Loucy (cell line): ENCODE measurements at regions not wholly inside any gene's neighbourhood (a gene's known extent, or its start where the extent isn't known, plus 50 kb on each side); places are given as distances from the start of the nearest gene placed in this dataset.

Source experiments
- H2AFZ ChIP-seq: fragments of 200-600 bp; sonication (generic); 2 replicates; pipeline ENCODE4 v1.6.0; 2016; ENCODE audit warnings: antibody characterized with exemption, mild to moderate bottlenecking, low read length, moderate library complexity
- H3F3A ChIP-seq: fragments of 200-600 bp; 2 replicates; pipeline ENCODE4 v1.6.0; 2016; ENCODE audit warnings: antibody characterized with exemption, low read depth, mild to moderate bottlenecking
- H3K27me3 ChIP-seq: fragments of 200-600 bp; sonication (generic); 2 replicates; pipeline ENCODE4 v1.6.1; 2014; ENCODE audit warnings: low read length, mild to moderate bottlenecking; ENCODE audit not compliant: insufficient read depth, poor library complexity, severe bottlenecking
- H3K36me3 ChIP-seq: fragments of 200-600 bp; sonication (generic); 2 replicates; pipeline ENCODE4 v1.6.1; 2016; ENCODE audit warnings: low read length; ENCODE audit not compliant: insufficient read depth
- H3K4me1 ChIP-seq: fragments of 200-600 bp; sonication (generic); 2 replicates; pipeline ENCODE4 v1.5.1; 2014; ENCODE audit warnings: low read length, mild to moderate bottlenecking; ENCODE audit not compliant: insufficient read depth, poor library complexity, severe bottlenecking
- H3K4me2 ChIP-seq: fragments of 200-600 bp; sonication (generic); 2 replicates; pipeline ENCODE4 v1.6.0; 2014; ENCODE audit warnings: antibody characterized with exemption, low read length, low read depth, mild to moderate bottlenecking; ENCODE audit not compliant: poor library complexity, severe bottlenecking
- H3K4me3 ChIP-seq: fragments of 200-600 bp; sonication (generic); 2 replicates; pipeline ENCODE4 v1.5.1; 2014; ENCODE audit warnings: low read length, mild to moderate bottlenecking, mixed read lengths; ENCODE audit not compliant: poor library complexity, severe bottlenecking
- H3K79me2 ChIP-seq: fragments of 200-600 bp; sonication (generic); 2 replicates; pipeline ENCODE4 v1.6.1; 2014; ENCODE audit warnings: low read length; ENCODE audit not compliant: insufficient read depth
- H3K9ac ChIP-seq: fragments of 200-600 bp; sonication (generic); 2 replicates; pipeline ENCODE4 v1.6.0; 2014; ENCODE audit warnings: mild to moderate bottlenecking, low read depth, low read length, moderate library complexity; ENCODE audit not compliant: poor library complexity, severe bottlenecking
- H3K9me2 ChIP-seq: fragments of 200-600 bp; sonication (generic); replicated peaks from 2 replicates; pipeline ENCODE4 v1.6.1; 2016; ENCODE audit warnings: low read depth, low read length, mixed read lengths
- H3K9me3 ChIP-seq: fragments of 200-600 bp; sonication (generic); 2 replicates; pipeline ENCODE4 v1.6.1; 2014; ENCODE audit warnings: mild to moderate bottlenecking, antibody characterized with exemption, low read length, low read depth; ENCODE audit not compliant: insufficient read depth
- H4K20me1 ChIP-seq: fragments of 200-600 bp; sonication (generic); 2 replicates; pipeline ENCODE4 v1.6.0; 2014; ENCODE audit warnings: antibody characterized with exemption, low read length, mild to moderate bottlenecking; ENCODE audit not compliant: insufficient read depth, poor library complexity, severe bottlenecking
- EZH2phosphoT487 ChIP-seq: fragments of 200-600 bp; IDR thresholded peaks from 2 replicates; pipeline ENCODE4 v1.6.1; 2018; ENCODE audit warnings: antibody characterized with exemption, mild to moderate bottlenecking, moderate library complexity, borderline replicate concordance
- TF ChIP-seq, protein P1 (sequence below): fragments of 200-600 bp; sonication (generic); conservative IDR thresholded peaks from 2 replicates; pipeline ENCODE4 v1.5.1; 2014; ENCODE audit warnings: mild to moderate bottlenecking, antibody characterized with exemption, low read length

GRCh38 chr3:94799420-94800060, 736.7 kb downstream of the NSUN3 start:
- Histone ChIP-seq H2AFZ (no peak overlapping the region), H4K20me1 (no peaks in the 10 kb centered on the region), H3K4me3 (no peak overlapping the region), H3K27me3 (no peaks in the 10 kb centered on the region), H3K36me3 (no peaks in the 10 kb centered on the region), H3K9me3 (no peaks in the 10 kb centered on the region), H3K9ac (no peak overlapping the region), H3F3A (no peaks in the 10 kb centered on the region), H3K4me2 (no peak overlapping the region), H3K4me1 (no peaks in the 10 kb centered on the region), H3K9me2 (no peaks in the 10 kb centered on the region), H3K79me2 (no peaks in the 10 kb centered on the region)
- no peak for TF ChIP-seq EZH2phosphoT487
- TF ChIP-seq, protein P1, sequence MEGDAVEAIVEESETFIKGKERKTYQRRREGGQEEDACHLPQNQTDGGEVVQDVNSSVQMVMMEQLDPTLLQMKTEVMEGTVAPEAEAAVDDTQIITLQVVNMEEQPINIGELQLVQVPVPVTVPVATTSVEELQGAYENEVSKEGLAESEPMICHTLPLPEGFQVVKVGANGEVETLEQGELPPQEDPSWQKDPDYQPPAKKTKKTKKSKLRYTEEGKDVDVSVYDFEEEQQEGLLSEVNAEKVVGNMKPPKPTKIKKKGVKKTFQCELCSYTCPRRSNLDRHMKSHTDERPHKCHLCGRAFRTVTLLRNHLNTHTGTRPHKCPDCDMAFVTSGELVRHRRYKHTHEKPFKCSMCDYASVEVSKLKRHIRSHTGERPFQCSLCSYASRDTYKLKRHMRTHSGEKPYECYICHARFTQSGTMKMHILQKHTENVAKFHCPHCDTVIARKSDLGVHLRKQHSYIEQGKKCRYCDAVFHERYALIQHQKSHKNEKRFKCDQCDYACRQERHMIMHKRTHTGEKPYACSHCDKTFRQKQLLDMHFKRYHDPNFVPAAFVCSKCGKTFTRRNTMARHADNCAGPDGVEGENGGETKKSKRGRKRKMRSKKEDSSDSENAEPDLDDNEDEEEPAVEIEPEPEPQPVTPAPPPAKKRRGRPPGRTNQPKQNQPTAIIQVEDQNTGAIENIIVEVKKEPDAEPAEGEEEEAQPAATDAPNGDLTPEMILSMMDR, result no peak

DNA sequence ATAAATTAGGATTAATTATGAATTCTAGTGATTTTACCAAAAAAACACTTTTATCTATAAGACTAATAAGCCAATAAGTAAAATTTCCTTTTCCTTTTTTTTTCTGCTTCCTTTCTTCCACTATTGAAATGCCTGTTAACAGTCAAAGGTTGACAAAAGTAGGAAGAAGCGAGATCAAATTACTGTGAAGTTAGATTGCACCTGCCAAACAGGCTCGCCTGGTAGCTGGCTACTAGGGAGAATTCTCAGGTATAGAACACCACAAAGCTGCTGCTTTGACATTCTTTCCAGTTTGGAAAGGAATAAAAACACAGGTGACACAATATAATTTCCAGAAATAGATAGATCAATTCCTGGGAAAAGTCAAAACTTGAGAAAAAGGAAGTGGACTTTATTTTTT, 749.0 kb downstream of the NSUN3 start:
- H3K27me3 ChIP-seq, result no peaks in the 10 kb centered on the region
- no peak overlapping the region for H3K4me3 ChIP-seq
- no peak overlapping the region for H3K4me2 ChIP-seq
- TF ChIP-seq EZH2phosphoT487, result no peak
- TF ChIP-seq, protein P1, result no peak
- no peaks in the 10 kb centered on the region for H3K9me3 ChIP-seq
- H3F3A ChIP-seq, result no peaks in the 10 kb centered on the region
- no peak overlapping the region for H3K9ac ChIP-seq
- no peaks in the 10 kb centered on the region for H3K79me2 ChIP-seq
- H3K36me3 ChIP-seq, result no peaks in the 10 kb centered on the region
- no peaks in the 10 kb centered on the region for H3K9me2 ChIP-seq
- H2AFZ ChIP-seq, result no peak overlapping the region
- no peaks in the 10 kb centered on the region for H3K4me1 ChIP-seq
- H4K20me1 ChIP-seq, result no peaks in the 10 kb centered on the region

DNA sequence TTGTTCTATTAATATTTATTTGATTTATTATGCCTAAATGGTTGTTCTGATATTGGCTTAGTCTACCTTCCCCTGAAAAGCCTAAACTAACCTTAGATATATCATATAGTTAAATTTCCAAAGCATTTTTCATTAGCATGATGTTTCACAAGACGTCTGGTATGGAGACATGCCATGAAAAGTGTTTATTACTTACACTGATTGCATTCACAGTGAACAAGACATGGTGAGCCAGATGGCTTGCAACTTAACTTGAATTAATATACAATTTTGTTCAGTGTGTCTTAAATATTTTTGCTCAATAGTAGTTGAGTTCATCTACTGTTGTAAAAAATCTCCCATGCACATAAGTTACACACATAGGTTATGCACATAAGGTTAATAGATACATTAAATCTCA, 758.4 kb downstream of the NSUN3 start:
- Histone ChIP-seq H3K4me3 (no peak overlapping the region), H4K20me1 (no peaks in the 10 kb centered on the region), H3K79me2 (no peaks in the 10 kb centered on the region), H3K4me1 (no peaks in the 10 kb centered on the region), H3K27me3 (no peaks in the 10 kb centered on the region), H3K9ac (no peak overlapping the region), H3K36me3 (no peaks in the 10 kb centered on the region), H3K9me3 (no peaks in the 10 kb centered on the region), H3K9me2 (no peaks in the 10 kb centered on the region), H2AFZ (no peak overlapping the region), H3K4me2 (no peak overlapping the region), H3F3A (no peaks in the 10 kb centered on the region)
- TF ChIP-seq, protein P1, result no peak
